ENCODE measurements at regions not wholly inside any gene's neighbourhood (a gene's known extent, or its start where the extent isn't known, plus 50 kb on each side); places are given as distances from the start of the nearest gene placed in this dataset.

- no peak overlapping the region for H3K4me3 ChIP-seq
- H3K4me2 ChIP-seq, result peak overlapping the region in 4 of 11 experiments; percentile 17 to 70 (median 34); a peak in 7 of 22 replicates
- H3K27ac ChIP-seq, result peak overlapping the region in 4 of 11 experiments; percentile 15 to 96 (median 64); a peak in 7 of 22 replicates
- no peak for TF ChIP-seq Cebpa-rat (IDR thresholded peaks at IDR 0.05)
- peaks cover 32 to 91% (median 68%) of the 10 kb centered on the region in 10 experiments for H3K4me1 ChIP-seq
- peaks cover 0 to 2% (median 0%) of the 10 kb centered on the region in 11 experiments; a peak in 1 of 22 replicates for H4K20me1 ChIP-seq
- H3K36me3 ChIP-seq, result peaks cover 0 to 25% (median 0%) of the 10 kb centered on the region in 11 experiments; a peak in 7 of 22 replicates
- H3K9me3 ChIP-seq (replicated peaks in 1 of 11), result peaks cover 26 to 33% (median 28%) of the 10 kb centered on the region in 11 experiments
- H3K9ac ChIP-seq, result no peak overlapping the region
- no peaks in the 10 kb centered on the region for H3K27me3 ChIP-seq
Measured at GRCh38 chr9:91157883-91158282, 203.8 kb downstream of the AUH start.

GRCh38 chr9:91158286-91158685, 203.4 kb downstream of the AUH start:
- H3K9ac ChIP-seq, result no peak overlapping the region

GRCh38 chr9:91158946-91159345, 202.8 kb downstream of the AUH start:
- Histone ChIP-seq H4K20me1 (peaks cover 0 to 4% (median 0%) of the 10 kb centered on the region in 11 experiments; a peak in 1 of 22 replicates), H3K27ac (peak overlapping the region in 1 of 11 experiments; percentile 87; a peak in 1 of 22 replicates), H3K4me2 (peak overlapping the region in 1 of 11 experiments; percentile 6; a peak in 1 of 22 replicates), H3K27me3 (no peaks in the 10 kb centered on the region), H3K9me3 (replicated peaks in 1 of 11) (peaks cover 16 to 23% (median 18%) of the 10 kb centered on the region in 11 experiments), H3K4me1 (peaks cover 42 to 97% (median 75%) of the 10 kb centered on the region in 10 experiments), H3K4me3 (no peak overlapping the region), H3K9ac (no peak overlapping the region), H3K36me3 (peaks cover 0 to 15% (median 0%) of the 10 kb centered on the region in 11 experiments; a peak in 5 of 22 replicates)
- TF ChIP-seq Cebpa-rat (IDR thresholded peaks at IDR 0.05), result no peak

More at GRCh38 chr9:91158286-91158685, 203.4 kb downstream of the AUH start:
- TF ChIP-seq Cebpa-rat (IDR thresholded peaks at IDR 0.05), result no peak
- peaks cover 22 to 29% (median 24%) of the 10 kb centered on the region in 11 experiments for H3K9me3 ChIP-seq (replicated peaks in 1 of 11)
- H3K4me3 ChIP-seq, result no peak overlapping the region
- peaks cover 0 to 4% (median 0%) of the 10 kb centered on the region in 11 experiments; a peak in 1 of 22 replicates for H4K20me1 ChIP-seq
- peaks cover 0 to 21% (median 0%) of the 10 kb centered on the region in 11 experiments; a peak in 7 of 22 replicates for H3K36me3 ChIP-seq
- H3K27ac ChIP-seq, result peak overlapping the region in 4 of 11 experiments; percentile 15 to 96 (median 64); a peak in 7 of 22 replicates
- H3K4me2 ChIP-seq, result peak overlapping the region in 4 of 11 experiments; percentile 17 to 70 (median 34); a peak in 7 of 22 replicates
- peaks cover 36 to 91% (median 69%) of the 10 kb centered on the region in 10 experiments for H3K4me1 ChIP-seq
- no peaks in the 10 kb centered on the region for H3K27me3 ChIP-seq

- Histone ChIP-seq H3K36me3 (peaks cover 0 to 8% (median 0%) of the 10 kb centered on the region in 11 experiments; a peak in 4 of 22 replicates), H3K4me1 (peaks cover 50 to 97% (median 78%) of the 10 kb centered on the region in 10 experiments), H3K27me3 (no peaks in the 10 kb centered on the region), H3K4me3 (no peak overlapping the region), H4K20me1 (peaks cover 0 to 4% (median 0%) of the 10 kb centered on the region in 11 experiments; a peak in 1 of 22 replicates), H3K27ac (peak overlapping the region in 7 of 11 experiments; percentile 35 to 95 (median 86); a peak in 14 of 22 replicates), H3K9me3 (replicated peaks in 1 of 11) (peaks cover 8 to 15% (median 11%) of the 10 kb centered on the region in 11 experiments), H3K4me2 (peak overlapping the region in 6 of 11 experiments; percentile 36 to 85 (median 44); a peak in 11 of 22 replicates), H3K9ac (peak overlapping the region in 2 of 11 experiments; percentile 16 to 28; a peak in 1 of 22 replicates)
- TF ChIP-seq Cebpa-rat (IDR thresholded peaks at IDR 0.05), result no peak
Measured at GRCh38 chr9:91159664-91160121, 202.0 kb downstream of the AUH start.

GRCh38 chr9:91160181-91160580, 201.5 kb downstream of the AUH start:
- H3K27me3 ChIP-seq, result no peaks in the 10 kb centered on the region
- H3K4me3 ChIP-seq, result no peak overlapping the region
- no peak for TF ChIP-seq Cebpa-rat (IDR thresholded peaks at IDR 0.05)
- peaks cover 0 to 3% (median 0%) of the 10 kb centered on the region in 11 experiments; a peak in 3 of 22 replicates for H3K36me3 ChIP-seq
- H3K27ac ChIP-seq, result peak overlapping the region in 10 of 11 experiments; percentile 15 to 95 (median 86); a peak in 16 of 22 replicates
- H3K9ac ChIP-seq, result peak overlapping the region in 6 of 11 experiments; percentile 30 to 84 (median 58); a peak in 9 of 22 replicates
- H4K20me1 ChIP-seq, result peaks cover 0 to 4% (median 0%) of the 10 kb centered on the region in 11 experiments; a peak in 1 of 22 replicates
- H3K4me1 ChIP-seq, result peaks cover 55 to 97% (median 78%) of the 10 kb centered on the region in 10 experiments
- H3K9me3 ChIP-seq (replicated peaks in 1 of 11), result peaks cover 3 to 10% (median 6%) of the 10 kb centered on the region in 11 experiments
- H3K4me2 ChIP-seq, result peak overlapping the region in 10 of 11 experiments; percentile 34 to 96 (median 68); a peak in 16 of 22 replicates

- Histone ChIP-seq H3K4me1 (peaks cover 60 to 97% (median 78%) of the 10 kb centered on the region in 10 experiments), H3K9me3 (replicated peaks in 1 of 11) (peaks cover 0 to 4% (median 0%) of the 10 kb centered on the region in 11 experiments; a peak in 2 of 22 replicates), H3K4me3 (peak overlapping the region in 3 of 10 experiments; percentile 34 to 54 (median 51); a peak in 6 of 20 replicates), H3K36me3 (no peaks in the 10 kb centered on the region), H3K27ac (peak overlapping the region; percentile 77 to 95 (median 87); a peak in 21 of 22 replicates), H3K9ac (peak overlapping the region; percentile 63 to 84 (median 79); a peak in 21 of 22 replicates), H3K4me2 (peak overlapping the region; percentile 85 to 97 (median 92)), H4K20me1 (peaks cover 0 to 4% (median 0%) of the 10 kb centered on the region in 11 experiments; a peak in 1 of 22 replicates), H3K27me3 (no peaks in the 10 kb centered on the region)
- TF ChIP-seq Cebpa-rat (IDR thresholded peaks at IDR 0.05), result no peak
Measured at GRCh38 chr9:91160599-91161464, 200.9 kb downstream of the AUH start.

- no peak for TF ChIP-seq Cebpa-rat (IDR thresholded peaks at IDR 0.05)
- 0 out of 22 replicates have a peak, but pooled peaks cover 0 to 4% (median 0%) of the 10 kb centered on the region in 11 experiments for H3K9me3 ChIP-seq (replicated peaks in 1 of 11)
- no peaks in the 10 kb centered on the region for H3K36me3 ChIP-seq
- H3K9ac ChIP-seq, result peak overlapping the region; percentile 63 to 84 (median 79); a peak in 21 of 22 replicates
- H3K4me1 ChIP-seq, result peaks cover 65 to 97% (median 76%) of the 10 kb centered on the region in 10 experiments
- peaks cover 0 to 4% (median 0%) of the 10 kb centered on the region in 11 experiments; a peak in 1 of 22 replicates for H4K20me1 ChIP-seq
- H3K27ac ChIP-seq, result peak overlapping the region; percentile 77 to 95 (median 87)
- H3K27me3 ChIP-seq, result no peaks in the 10 kb centered on the region
- H3K4me3 ChIP-seq, result peak overlapping the region in 7 of 10 experiments; percentile 16 to 54 (median 37); a peak in 10 of 20 replicates
- peak overlapping the region; percentile 85 to 97 (median 92) for H3K4me2 ChIP-seq
Measured at GRCh38 chr9:91161465-91162300, 200.0 kb downstream of the AUH start.
